IPS-18c (cell line): ENCODE measurements at regions not wholly inside any gene's neighbourhood (a gene's known extent, or its start where the extent isn't known, plus 50 kb on each side); places are given as distances from the start of the nearest gene placed in this dataset.

Experiments used
- H3K4me3 ChIP-seq: 2 replicates; pipeline ENCODE4 v1.7.0; 2013; ENCODE audit warnings: low read depth, mild to moderate bottlenecking, low read length, moderate library complexity; ENCODE audit not compliant: insufficient read depth
- H3K9me3 ChIP-seq: one replicate; pipeline ENCODE4 v1.6.1; 2013; ENCODE audit warnings: mild to moderate bottlenecking, low read length, moderate library complexity; ENCODE audit not compliant: control insufficient read depth, insufficient read depth

DNA sequence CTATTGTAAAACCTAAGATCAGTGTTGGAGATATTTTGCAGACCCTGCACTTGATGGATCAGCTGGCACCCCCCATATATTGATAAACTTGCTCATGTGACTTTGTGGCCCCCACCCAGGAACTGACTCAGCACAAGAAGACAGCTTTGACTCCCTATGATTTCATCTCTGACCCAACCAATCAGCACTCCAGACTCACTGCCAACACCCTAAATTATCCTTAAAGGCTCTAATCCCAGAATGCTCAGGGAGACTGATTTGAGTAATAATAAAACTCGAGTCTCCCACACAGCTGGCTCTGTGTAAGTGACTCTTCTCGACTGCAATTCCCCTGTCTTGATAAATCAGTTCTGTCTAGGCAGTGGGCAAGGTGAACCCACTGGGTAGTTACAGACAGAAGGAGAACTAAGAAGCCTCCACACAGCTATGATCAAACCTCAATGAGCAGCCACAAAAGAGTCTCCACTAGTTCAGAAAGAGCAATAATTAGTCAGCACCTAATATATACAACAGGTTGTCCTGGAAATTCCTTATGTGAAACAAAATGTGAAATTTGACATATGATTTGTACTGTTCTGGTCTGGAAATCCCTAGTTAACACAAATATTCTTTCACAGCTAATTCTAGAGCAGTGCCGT is 52.2 kb downstream of the ACTL7B start:
- no peak overlapping the region for H3K4me3 ChIP-seq
- H3K9me3 ChIP-seq: no peaks in the 10 kb centered on the region

GRCh38 chr9:108802967-108803366 is 52.8 kb downstream of the ACTL7B start:
- no peak overlapping the region for H3K4me3 ChIP-seq

DNA sequence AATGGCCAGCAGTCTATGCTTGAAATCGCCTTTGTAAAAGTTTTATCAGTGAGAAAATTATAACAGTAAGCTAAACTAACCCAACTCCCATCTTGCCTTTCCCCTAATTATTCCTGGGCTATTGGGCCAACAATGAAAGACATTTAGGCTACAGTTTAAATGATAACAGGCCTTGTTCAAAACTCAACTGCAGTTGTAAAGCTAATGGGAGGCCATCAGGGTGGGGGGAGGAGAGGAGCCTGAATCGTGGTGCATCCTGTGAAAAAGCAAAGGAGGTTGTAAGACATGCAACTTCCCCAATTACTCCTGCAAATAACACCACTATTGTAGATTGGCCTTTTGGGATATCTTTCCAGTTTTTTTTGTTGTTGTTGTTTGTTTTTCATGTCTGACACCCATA is 53.8 kb downstream of the ACTL7B start:
- H3K4me3 ChIP-seq: no peak overlapping the region
- H3K9me3 ChIP-seq: no peaks in the 10 kb centered on the region

More at GRCh38 chr9:108802967-108803366, 52.8 kb downstream of the ACTL7B start:
- H3K9me3 ChIP-seq: no peaks in the 10 kb centered on the region

DNA sequence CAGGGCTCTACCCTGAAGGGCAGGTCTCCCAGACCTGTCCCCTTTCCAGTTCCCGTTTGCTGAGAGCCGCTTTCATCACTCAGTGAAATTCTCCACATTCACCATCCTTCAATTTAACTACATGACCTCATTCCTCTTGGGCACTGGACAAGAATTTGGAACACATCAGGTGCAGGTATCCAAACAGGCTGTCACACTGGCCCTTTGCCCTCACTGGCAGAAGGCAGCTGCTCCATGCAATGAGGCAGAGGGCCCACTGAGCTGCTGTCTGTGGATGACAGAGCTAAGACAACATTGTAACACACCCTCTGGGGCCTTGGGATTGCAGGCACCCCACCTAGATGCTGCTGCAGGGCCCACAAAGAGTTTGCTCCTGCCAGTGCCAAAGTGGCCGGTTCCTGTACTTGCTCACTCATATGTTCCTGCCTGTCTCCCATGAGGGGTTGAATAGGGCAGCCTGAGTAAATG is 55.1 kb downstream of the ACTL7B start:
- no peak overlapping the region for H3K4me3 ChIP-seq
- H3K9me3 ChIP-seq: no peaks in the 10 kb centered on the region

DNA sequence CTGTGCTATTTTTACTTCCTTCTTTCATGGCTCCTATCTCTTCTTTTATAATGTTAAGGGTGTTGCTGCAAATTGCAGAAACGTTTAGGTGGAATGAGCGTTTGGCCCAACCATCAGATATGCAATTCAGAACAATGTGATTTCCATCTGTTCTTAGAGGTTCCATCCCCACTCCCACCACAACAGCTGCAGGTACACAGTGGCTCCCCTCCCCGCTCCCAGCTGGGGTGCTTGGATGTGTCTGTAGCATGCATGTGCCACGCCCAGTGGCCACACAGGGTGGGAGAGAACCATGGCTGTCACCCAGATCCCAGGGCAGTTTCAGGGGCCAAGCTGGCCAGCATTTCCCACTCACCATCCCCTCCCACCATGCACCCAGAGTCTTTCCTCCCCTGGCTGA is 62.2 kb downstream of the ACTL7B start:
- Histone ChIP-seq H3K4me3 (no peak overlapping the region), H3K9me3 (peaks cover 9% of the 10 kb centered on the region)

- Histone ChIP-seq H3K4me3 (no peak overlapping the region), H3K9me3 (peaks cover 10% of the 10 kb centered on the region)
These were observed 66.0 kb downstream of the ACTL7B start for GRCh38 chr9:108789742-108790141.

GRCh38 chr9:108787690-108788048 is 68.1 kb downstream of the ACTL7B start:
- no peak overlapping the region for H3K4me3 ChIP-seq
- H3K9me3 ChIP-seq: peaks cover 7% of the 10 kb centered on the region

DNA sequence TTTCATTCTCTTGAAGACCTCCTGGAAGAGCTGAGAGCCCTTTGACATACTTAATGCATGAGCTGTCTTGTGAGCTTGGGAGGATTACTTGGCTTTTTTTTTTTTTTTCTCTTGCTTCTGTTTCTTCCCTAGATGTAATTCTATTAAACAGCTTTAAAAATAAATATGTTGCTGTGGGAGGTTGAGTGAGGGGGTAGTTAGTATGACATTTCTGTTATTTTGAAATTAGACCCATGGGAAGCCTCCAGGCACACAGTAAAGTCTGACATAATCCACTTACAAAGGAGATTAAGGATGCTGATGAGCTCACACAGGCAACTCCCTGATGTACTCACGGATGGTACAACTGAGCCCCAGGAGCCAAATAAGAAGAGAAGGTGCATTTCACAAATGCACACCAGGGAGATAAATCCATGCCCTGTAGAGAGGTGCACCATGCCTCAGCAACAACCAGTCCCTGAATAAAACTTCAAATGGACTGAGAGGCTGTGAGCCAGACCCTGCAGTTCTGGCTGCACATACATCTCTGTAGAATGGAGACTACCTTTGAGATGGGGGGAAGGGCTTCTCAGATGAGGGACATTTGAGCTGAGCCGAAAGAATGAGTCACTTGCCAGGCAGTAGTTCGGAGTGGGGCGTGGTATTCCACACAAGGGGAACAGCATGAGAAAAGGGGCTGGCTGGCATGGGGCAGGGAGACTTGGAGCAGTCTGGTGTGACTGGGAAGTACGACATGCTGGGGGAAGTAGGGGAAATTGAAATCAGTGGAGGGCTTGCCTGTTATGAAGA is 68.7 kb downstream of the ACTL7B start:
- H3K9me3 ChIP-seq: peaks cover 7% of the 10 kb centered on the region
- H3K4me3 ChIP-seq: no peak overlapping the region

GRCh38 chr9:108786322-108786721 is 69.5 kb downstream of the ACTL7B start:
- Histone ChIP-seq H3K9me3 (peaks cover 7% of the 10 kb centered on the region), H3K4me3 (no peak overlapping the region)

DNA sequence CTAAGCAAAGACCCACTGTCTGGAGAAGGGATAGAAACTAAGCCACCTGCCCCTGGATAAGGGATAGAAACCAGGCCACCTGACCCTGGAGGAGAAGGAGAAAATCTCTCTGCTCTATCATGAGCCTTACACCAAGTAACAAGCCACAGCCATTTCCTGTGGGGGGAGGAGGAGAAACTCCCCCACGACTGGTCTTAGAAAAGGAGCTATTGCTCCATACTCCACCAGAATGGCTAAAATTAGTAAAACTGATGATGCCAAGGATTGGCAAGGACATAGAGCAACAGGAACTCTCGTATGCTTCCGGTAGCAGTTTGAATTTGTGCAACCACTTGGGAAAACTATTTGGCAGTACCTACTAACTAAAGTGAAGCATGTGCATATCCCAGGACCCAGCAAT is 70.8 kb downstream of the ACTL7B start:
- H3K9me3 ChIP-seq: peaks cover 4% of the 10 kb centered on the region
- H3K4me3 ChIP-seq: no peak overlapping the region

GRCh38 chr9:108783731-108784495 is 71.9 kb downstream of the ACTL7B start:
- Histone ChIP-seq H3K9me3 (peaks cover 4% of the 10 kb centered on the region), H3K4me3 (no peak overlapping the region)

- Histone ChIP-seq H3K9me3 (no peaks in the 10 kb centered on the region), H3K4me3 (no peak overlapping the region)
These were observed 72.5 kb downstream of the ACTL7B start for GRCh38 chr9:108783326-108783725.

DNA sequence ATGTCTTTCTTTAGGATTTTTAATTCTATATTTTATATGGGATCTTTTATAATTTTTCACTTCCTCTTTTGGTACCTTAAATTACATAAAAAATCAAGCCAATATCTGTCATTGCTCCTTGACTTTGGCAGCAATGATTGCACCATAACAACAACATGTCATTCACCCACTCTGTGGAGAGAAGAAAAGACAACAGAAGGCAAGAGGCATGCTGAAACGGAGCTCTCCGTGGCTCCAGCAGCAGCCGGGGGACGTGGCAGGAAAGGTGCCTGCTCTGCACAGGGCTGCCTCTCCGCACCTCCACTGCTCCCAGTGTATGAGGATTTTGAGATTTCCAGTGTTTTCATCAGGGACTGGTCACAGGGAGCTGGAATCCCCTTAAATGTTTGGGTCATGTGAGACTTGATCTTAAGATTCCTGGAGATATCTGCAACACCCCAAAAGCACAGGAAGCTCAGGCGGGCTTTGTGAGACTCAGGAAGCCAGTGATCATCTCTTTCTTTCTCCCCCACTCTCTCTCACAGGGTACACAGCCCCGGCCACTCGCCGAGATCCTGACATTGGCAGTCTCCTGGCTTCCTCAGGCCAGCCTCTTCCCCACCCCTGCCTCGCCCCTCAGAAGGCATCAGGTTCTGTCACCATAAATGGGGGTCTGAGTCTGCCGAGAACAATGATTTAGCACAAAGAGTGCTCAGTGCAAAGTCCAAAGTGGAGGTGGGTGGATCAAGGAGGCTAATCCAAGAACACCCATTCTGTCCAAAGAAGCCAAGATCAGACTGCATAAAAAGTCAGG is 74.6 kb downstream of the ACTL7B start:
- Histone ChIP-seq H3K9me3 (no peaks in the 10 kb centered on the region), H3K4me3 (no peak overlapping the region)

GRCh38 chr9:108779551-108780325 is 76.0 kb downstream of the ACTL7B start:
- Histone ChIP-seq H3K4me3 (no peak overlapping the region), H3K9me3 (no peaks in the 10 kb centered on the region)

DNA sequence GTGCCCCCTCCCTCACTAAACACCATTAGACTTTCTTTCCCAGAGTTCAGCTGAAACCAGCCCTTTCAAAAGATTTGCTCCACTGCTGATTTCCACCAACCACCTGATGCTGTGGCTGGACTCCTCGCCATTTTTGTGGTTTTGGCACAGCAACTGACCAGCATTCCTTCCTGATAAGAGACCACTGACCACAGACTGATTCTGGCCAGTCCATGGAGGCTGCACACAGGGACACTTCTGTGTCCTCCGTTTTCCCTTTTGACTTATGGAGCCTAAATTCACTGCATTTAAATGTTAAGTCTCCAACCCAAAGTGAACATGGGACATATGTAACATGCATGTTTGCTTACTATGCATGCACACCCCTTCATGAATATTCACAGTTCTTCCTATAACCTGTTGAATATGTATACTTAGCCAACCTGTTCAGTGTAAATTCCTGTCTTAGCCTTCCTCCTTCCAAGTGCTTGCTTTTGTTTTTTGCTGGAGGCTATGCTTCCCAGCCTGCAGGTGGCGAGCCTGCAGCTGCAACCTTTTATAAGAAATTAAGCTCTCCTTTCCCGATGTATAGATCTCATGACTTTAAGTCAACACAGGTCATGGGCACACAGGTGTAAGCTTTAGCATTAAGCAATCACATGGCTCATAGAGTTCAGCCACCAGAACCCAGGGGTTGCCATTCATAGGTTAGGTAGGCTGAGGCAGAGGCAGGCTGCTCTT is 78.7 kb downstream of the ACTL7B start:
- no peak overlapping the region for H3K4me3 ChIP-seq
- no peaks in the 10 kb centered on the region for H3K9me3 ChIP-seq

DNA sequence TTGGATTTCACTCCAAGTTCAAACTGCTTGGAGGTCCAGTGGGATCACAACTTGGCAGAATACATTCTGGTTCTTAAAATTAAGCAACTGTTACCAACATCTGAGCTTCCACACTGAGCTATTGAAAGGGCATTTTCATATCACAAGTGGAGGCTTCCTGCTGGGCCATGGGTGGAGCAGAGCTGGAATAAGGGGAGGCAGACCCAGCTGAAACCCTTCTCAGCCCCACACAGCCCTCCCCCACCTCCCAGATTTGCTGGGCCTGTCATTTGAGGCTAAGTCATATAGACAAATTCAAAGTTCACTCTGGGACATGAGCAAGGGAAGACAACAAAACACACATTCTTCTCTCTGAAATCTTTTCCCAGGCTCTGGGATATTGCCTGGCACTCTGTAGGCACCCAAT is 79.9 kb downstream of the ACTL7B start:
- Histone ChIP-seq H3K9me3 (no peaks in the 10 kb centered on the region), H3K4me3 (no peak overlapping the region)
